Tibial artery (tissue), 4 donors: ENCODE measurements at regions not wholly inside any gene's neighbourhood (a gene's known extent, or its start where the extent isn't known, plus 50 kb on each side); places are given as distances from the start of the nearest gene placed in this dataset.

Experiments used
- DNase-seq, 2 donors: peaks; one replicate each; pipeline ENCODE4 v3.0.0-alpha.2; 2019
- H3K27ac ChIP-seq, 2 donors: fragments of 200-600 bp; sonication (generic) in 1 of 2; 1 replicate in 1 of 2; 2 replicates in 1 of 2; pipeline ENCODE4 v1.5.1; 2018 to 2019; ENCODE audit warnings: mild to moderate bottlenecking in 1 of 2
- H3K27me3 ChIP-seq, 2 donors: fragments of 200-600 bp; sonication (generic) in 1 of 2; one replicate each; pipeline versions ENCODE4 v1.5.1 to v1.6.0; 2016 to 2019
- H3K36me3 ChIP-seq, 3 donors: fragments of 200-600 bp; sonication (generic) in 2 of 3; one replicate each; pipeline ENCODE4 v1.5.1; 2016 to 2019; ENCODE audit warnings: mild to moderate bottlenecking in 2 of 3
- H3K4me1 ChIP-seq, 4 donors: fragments of 200-600 bp; sonication (generic) in 2 of 4; 1 replicate in 3 of 4; 2 replicates in 1 of 4; pipeline ENCODE4 v1.5.1; 2016 to 2019
- H3K4me3 ChIP-seq, 2 donors: fragments of 200-600 bp; sonication (generic) in 1 of 2; 1 replicate in 1 of 2; 2 replicates in 1 of 2; pipeline ENCODE4 v1.5.1; 2018 to 2019; ENCODE audit warnings: mild to moderate bottlenecking in 2 of 2
- H3K9me3 ChIP-seq, 3 donors: fragments of 200-600 bp; sonication (generic) in 1 of 3; one replicate each; pipeline ENCODE4 v1.5.1; 2016 to 2019
- intact Hi-C: fragments of 100-400 bp; cut with DNase I; formaldehyde crosslinking; loops from one replicate; pipeline ENCODE4 v1.15.0; 2023; ENCODE audit warnings: low total_unique reads
- TF ChIP-seq, protein P1 (sequence below), 2 experiments: fragments of 200-600 bp in 1 of 2; fragments of 450-650 bp in 1 of 2; IDR thresholded peaks; one replicate each; pipeline ENCODE4 v1.5.1; 2017 to 2019; ENCODE audit warnings: antibody characterized with exemption in 2 of 2, mild to moderate bottlenecking in 1 of 2, moderate library complexity in 1 of 2

DNA sequence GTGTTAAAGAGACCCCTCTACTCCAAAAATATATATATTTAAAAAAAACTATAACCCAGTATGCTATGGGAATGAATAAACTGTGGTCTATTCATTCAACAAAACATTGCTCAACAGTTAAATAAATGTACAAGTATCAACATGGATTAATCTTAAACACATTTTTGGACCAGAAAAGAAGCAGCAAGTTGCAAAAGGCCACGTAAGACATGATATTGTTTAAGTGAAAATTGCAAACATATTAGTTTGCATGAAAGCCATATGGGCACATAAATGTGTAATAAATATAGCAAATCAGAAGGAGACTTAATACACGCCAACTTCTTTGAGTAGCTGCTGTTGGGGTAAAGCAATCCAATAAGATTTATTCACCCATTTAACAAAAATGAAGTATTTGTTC lies 321.5 kb downstream of the FBXO15 start:
- H3K9me3 ChIP-seq = no peaks in the 10 kb centered on the region
- H3K4me1 ChIP-seq = no peaks in the 10 kb centered on the region
- DNase-seq = no peak
- H3K27me3 ChIP-seq = no peaks in the 10 kb centered on the region
- intact Hi-C loops = no loop called here
- no peak overlapping the region for H3K4me3 ChIP-seq
- TF ChIP-seq, protein P1, sequence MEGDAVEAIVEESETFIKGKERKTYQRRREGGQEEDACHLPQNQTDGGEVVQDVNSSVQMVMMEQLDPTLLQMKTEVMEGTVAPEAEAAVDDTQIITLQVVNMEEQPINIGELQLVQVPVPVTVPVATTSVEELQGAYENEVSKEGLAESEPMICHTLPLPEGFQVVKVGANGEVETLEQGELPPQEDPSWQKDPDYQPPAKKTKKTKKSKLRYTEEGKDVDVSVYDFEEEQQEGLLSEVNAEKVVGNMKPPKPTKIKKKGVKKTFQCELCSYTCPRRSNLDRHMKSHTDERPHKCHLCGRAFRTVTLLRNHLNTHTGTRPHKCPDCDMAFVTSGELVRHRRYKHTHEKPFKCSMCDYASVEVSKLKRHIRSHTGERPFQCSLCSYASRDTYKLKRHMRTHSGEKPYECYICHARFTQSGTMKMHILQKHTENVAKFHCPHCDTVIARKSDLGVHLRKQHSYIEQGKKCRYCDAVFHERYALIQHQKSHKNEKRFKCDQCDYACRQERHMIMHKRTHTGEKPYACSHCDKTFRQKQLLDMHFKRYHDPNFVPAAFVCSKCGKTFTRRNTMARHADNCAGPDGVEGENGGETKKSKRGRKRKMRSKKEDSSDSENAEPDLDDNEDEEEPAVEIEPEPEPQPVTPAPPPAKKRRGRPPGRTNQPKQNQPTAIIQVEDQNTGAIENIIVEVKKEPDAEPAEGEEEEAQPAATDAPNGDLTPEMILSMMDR (IDR thresholded peaks at IDR 0.05) = no peak
- H3K36me3 ChIP-seq = no peaks in the 10 kb centered on the region
- H3K27ac ChIP-seq = no peak overlapping the region

DNA sequence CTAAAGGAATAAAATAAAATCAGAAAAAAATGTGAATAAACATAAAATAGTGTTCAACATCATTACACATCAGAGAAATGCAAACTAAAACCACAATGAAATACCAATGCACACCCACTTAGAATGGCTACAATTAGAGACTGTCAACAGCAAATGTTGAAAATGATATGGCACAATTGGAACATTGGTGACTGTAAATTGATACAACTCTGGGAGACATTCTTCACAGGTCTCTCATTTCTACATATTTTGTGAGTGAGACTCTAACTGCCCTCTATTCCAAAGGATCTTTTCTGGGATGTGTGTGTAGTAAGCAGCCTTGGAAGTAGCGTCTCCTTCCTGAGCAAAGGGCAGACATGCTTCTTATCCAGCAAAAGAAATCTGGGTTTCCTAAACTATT lies 323.0 kb downstream of the FBXO15 start:
- Histone ChIP-seq H3K27ac (no peak overlapping the region), H3K4me1 (no peaks in the 10 kb centered on the region), H3K4me3 (no peak overlapping the region), H3K27me3 (no peaks in the 10 kb centered on the region), H3K9me3 (no peaks in the 10 kb centered on the region), H3K36me3 (no peaks in the 10 kb centered on the region)
- intact Hi-C loops = no loop called here
- TF ChIP-seq, protein P1 (IDR thresholded peaks at IDR 0.05) = no peak
- DNase-seq = no peak

DNA sequence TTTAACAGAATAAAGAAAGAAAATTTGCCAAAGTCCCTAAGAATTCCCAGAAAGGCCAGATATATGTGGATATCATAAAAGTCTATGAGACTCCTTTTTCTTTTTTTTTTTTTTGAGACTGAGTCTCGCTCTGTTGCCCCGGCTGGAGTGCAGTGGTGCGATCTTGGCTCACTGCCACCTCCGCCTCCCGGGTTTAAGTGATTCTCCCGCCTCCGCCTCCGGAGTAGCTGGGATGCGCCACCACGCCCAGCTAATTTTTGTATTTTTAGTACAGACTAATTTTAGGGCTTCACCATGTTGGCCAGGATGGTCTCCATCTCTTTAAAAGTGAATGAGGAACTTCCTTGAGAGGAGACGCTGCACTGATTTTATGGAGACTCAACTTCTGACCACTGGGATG lies 335.2 kb downstream of the FBXO15 start:
- no peaks in the 10 kb centered on the region for H3K36me3 ChIP-seq
- H3K9me3 ChIP-seq = no peaks in the 10 kb centered on the region
- H3K4me3 ChIP-seq = no peak overlapping the region
- TF ChIP-seq, protein P1 (IDR thresholded peaks at IDR 0.05) = no peak
- H3K27me3 ChIP-seq = no peaks in the 10 kb centered on the region
- no peaks in the 10 kb centered on the region for H3K4me1 ChIP-seq
- no peak for DNase-seq
- intact Hi-C loops = no loop called here
- no peak overlapping the region for H3K27ac ChIP-seq

DNA sequence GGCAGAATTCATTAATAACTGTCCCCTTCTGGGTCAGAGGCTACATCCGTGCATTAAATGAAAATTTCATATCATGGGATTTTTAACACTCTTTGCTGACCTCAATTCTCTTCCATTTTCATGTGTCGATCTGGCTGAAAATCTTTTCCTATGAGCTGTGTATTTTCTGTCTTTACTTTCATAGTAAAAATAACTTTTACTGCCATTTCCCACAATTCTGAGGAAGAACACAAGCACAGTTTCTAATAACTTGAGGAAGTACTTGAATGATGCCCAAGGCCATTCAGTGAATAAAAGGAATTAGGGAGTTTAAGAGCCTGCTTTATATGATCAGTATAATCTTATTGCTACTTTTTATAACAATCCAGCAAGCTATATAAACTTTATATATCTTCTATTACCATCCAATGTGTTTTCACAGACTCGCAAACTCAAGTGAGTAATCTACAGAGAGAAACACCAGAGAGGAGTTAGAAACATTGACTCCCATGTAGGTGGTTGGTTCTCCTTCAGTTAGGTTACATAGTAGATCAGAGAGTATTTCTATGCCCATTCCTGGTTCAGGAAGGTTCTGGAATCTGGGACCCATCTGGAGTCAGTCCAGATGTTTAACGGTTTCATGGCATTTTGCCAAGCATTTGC lies 340.0 kb downstream of the FBXO15 start:
- H3K4me1 ChIP-seq = no peaks in the 10 kb centered on the region
- H3K27me3 ChIP-seq = no peaks in the 10 kb centered on the region
- no peaks in the 10 kb centered on the region for H3K36me3 ChIP-seq
- no peak for DNase-seq
- TF ChIP-seq, protein P1 (IDR thresholded peaks at IDR 0.05) = no peak
- H3K4me3 ChIP-seq = no peak overlapping the region
- intact Hi-C loops = no loop called here
- H3K9me3 ChIP-seq = no peaks in the 10 kb centered on the region
- H3K27ac ChIP-seq = no peak overlapping the region

DNA sequence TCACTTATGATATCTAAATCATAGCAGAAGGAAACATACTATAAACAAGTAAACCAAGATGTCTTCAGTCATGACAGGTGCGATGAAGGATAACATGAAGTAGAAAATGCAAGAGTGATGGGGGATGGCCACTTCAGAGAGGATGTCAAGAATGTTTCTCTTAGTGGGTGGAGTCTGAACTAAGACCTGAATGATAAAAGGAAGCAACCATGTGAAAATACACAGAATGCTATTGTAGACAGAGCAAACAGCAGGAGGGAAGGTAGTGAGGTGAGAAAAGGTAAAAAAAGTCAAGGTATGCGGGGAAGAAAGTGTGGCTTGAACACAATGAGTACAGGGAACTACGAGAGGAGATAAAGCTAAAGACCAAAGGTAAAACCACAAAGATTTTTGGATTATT lies 341.6 kb downstream of the FBXO15 start:
- intact Hi-C loops = no loop called here
- no peaks in the 10 kb centered on the region for H3K4me1 ChIP-seq
- H3K9me3 ChIP-seq = no peaks in the 10 kb centered on the region
- no peak overlapping the region for H3K27ac ChIP-seq
- H3K36me3 ChIP-seq = no peaks in the 10 kb centered on the region
- no peaks in the 10 kb centered on the region for H3K27me3 ChIP-seq
- H3K4me3 ChIP-seq = no peak overlapping the region
- TF ChIP-seq, protein P1 (IDR thresholded peaks at IDR 0.05) = no peak
- no peak for DNase-seq

DNA sequence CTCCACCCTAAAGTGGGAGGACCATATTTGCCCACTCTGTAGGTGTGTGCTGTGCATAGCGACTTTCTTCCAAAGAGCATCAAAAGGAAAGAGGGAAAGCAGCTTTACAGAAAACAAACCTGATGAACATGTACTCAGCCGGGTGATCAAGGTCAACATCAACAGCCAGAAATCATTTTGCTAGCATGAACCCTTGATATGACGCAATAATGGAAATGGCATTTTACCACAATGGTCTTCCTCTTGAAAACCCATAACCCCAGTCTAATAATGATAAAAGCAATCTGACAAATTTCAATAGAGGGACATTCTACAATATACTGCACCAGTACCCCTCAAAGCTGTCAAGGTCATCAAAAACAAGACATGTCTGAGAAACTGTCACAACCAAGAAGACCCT lies 350.2 kb downstream of the FBXO15 start:
- no peak overlapping the region for H3K4me3 ChIP-seq
- no peaks in the 10 kb centered on the region for H3K4me1 ChIP-seq
- TF ChIP-seq, protein P1 (IDR thresholded peaks at IDR 0.05) = no peak
- H3K27ac ChIP-seq = no peak overlapping the region
- no peaks in the 10 kb centered on the region for H3K36me3 ChIP-seq
- DNase-seq = no peak
- no peaks in the 10 kb centered on the region for H3K27me3 ChIP-seq
- no peaks in the 10 kb centered on the region for H3K9me3 ChIP-seq
- intact Hi-C loops = no loop called here
